Astrocyte (in vitro differentiated cells and primary cell): ENCODE measurements at regions not wholly inside any gene's neighbourhood (a gene's known extent, or its start where the extent isn't known, plus 50 kb on each side); places are given as distances from the start of the nearest gene placed in this dataset.

Source experiments
- CTCF ChIP-seq: IDR thresholded peaks from 2 replicates; pipeline ENCODE4 v1.5.1; 2011; ENCODE audit warnings: low read depth, mild to moderate bottlenecking, inconsistent platforms, low read length, moderate library complexity; ENCODE audit not compliant: insufficient read depth
- EZH2 ChIP-seq: IDR thresholded peaks from 2 replicates; pipeline ENCODE4 v1.6.1; 2012; ENCODE audit warnings: mild to moderate bottlenecking, low read length, inconsistent platforms; ENCODE audit not compliant: insufficient read depth

- TF ChIP-seq EZH2, result no peak
- no peak for TF ChIP-seq CTCF
These were observed 147.7 kb upstream of the GRIA3 start for GRCh38 chrX:123036401-123036800.
